Fibroblast of pulmonary artery (primary cell): ENCODE measurements at regions not wholly inside any gene's neighbourhood (a gene's known extent, or its start where the extent isn't known, plus 50 kb on each side); places are given as distances from the start of the nearest gene placed in this dataset.

ENCODE experiments used
- DNase-seq: peaks from one replicate; pipeline ENCODE4 v3.0.0-alpha.2; 2010; ENCODE audit warnings: low read depth
- H3K4me3 ChIP-seq: replicated peaks from 2 replicates; pipeline ENCODE4 v1.5.1; 2011; ENCODE audit warnings: low read depth, mild to moderate bottlenecking, control low read depth, low read length, moderate library complexity
- CTCF ChIP-seq: IDR thresholded peaks from 2 replicates; pipeline ENCODE4 v1.5.1; 2011; ENCODE audit warnings: mild to moderate bottlenecking, control low read depth, low read length, inconsistent platforms; ENCODE audit errors: missing control alignments

- H3K4me3 ChIP-seq = no peak overlapping the region
- TF ChIP-seq CTCF = no peak
- no peak for DNase-seq
Measured at GRCh38 chr10:78765726-78766335, 302.9 kb upstream of the ZMIZ1 start.

GRCh38 chr10:78766603-78767002 is 302.2 kb upstream of the ZMIZ1 start:
- no peak for DNase-seq
- no peak overlapping the region for H3K4me3 ChIP-seq
- TF ChIP-seq CTCF = no peak

- TF ChIP-seq CTCF = no peak
- DNase-seq = no peak
- H3K4me3 ChIP-seq = no peak overlapping the region
Measured at GRCh38 chr10:78768041-78768835, 300.5 kb upstream of the ZMIZ1 start.

- no peak for TF ChIP-seq CTCF
- no peak for DNase-seq
- H3K4me3 ChIP-seq = no peak overlapping the region
Measured at GRCh38 chr10:78768876-78769275, 299.9 kb upstream of the ZMIZ1 start.

GRCh38 chr10:78769526-78769925 is 299.2 kb upstream of the ZMIZ1 start:
- no peak overlapping the region for H3K4me3 ChIP-seq
- DNase-seq = no peak
- TF ChIP-seq CTCF = no peak

GRCh38 chr10:78770167-78771090 is 298.3 kb upstream of the ZMIZ1 start:
- H3K4me3 ChIP-seq = no peak overlapping the region
- no peak for TF ChIP-seq CTCF
- no peak for DNase-seq
